Liver (tissue), 8 donors: ENCODE measurements at regions not wholly inside any gene's neighbourhood (a gene's known extent, or its start where the extent isn't known, plus 50 kb on each side); places are given as distances from the start of the nearest gene placed in this dataset.

Experiments used
- DNase-seq: peaks from one replicate; pipeline ENCODE4 v3.0.0-alpha.2; 2017; ENCODE audit warnings: low spot score
- H3K27ac ChIP-seq, 2 donors: one replicate each; pipeline ENCODE4 v1.7.0; 2013; ENCODE audit warnings: inconsistent platforms in 2 of 2, low read length in 2 of 2, control low read depth in 1 of 2, low read depth in 1 of 2, mild to moderate bottlenecking in 1 of 2
- H3K27me3 ChIP-seq, 4 donors: one replicate each; pipeline versions ENCODE4 v1.6.1 to v1.7.0; 2013; ENCODE audit warnings: low read length in 3 of 4, inconsistent platforms in 1 of 4, mild to moderate bottlenecking in 1 of 4, moderate library complexity in 1 of 4; ENCODE audit not compliant: control insufficient read depth in 4 of 4, insufficient read depth in 4 of 4
- H3K36me3 ChIP-seq, 4 donors: one replicate each; pipeline versions ENCODE4 v1.6.1 to v1.7.0; 2013; ENCODE audit warnings: low read length in 3 of 4, mild to moderate bottlenecking in 3 of 4, low read depth in 1 of 4, moderate library complexity in 1 of 4; ENCODE audit not compliant: control insufficient read depth in 4 of 4, insufficient read depth in 3 of 4
- H3K4me1 ChIP-seq, 4 donors: one replicate each; pipeline versions ENCODE4 v1.6.1 to v1.7.0; 2013; ENCODE audit warnings: low read length in 3 of 4, mild to moderate bottlenecking in 3 of 4, moderate library complexity in 1 of 4; ENCODE audit not compliant: control insufficient read depth in 4 of 4, insufficient read depth in 4 of 4
- H3K4me3 ChIP-seq, 3 donors: one replicate each; pipeline versions ENCODE4 v1.6.1 to v1.7.0; 2013; ENCODE audit warnings: low read length in 3 of 3, control low read depth in 1 of 3, low read depth in 1 of 3, mild to moderate bottlenecking in 1 of 3
- H3K9ac ChIP-seq, 2 donors: one replicate each; pipeline ENCODE4 v1.7.0; 2013; ENCODE audit warnings: low read length in 2 of 2, mild to moderate bottlenecking in 2 of 2, moderate library complexity in 2 of 2, control low read depth in 1 of 2, low read depth in 1 of 2
- H3K9me3 ChIP-seq, 4 donors: one replicate each; pipeline versions ENCODE4 v1.6.1 to v1.7.0; 2013; ENCODE audit warnings: low read length in 3 of 4; ENCODE audit not compliant: control insufficient read depth in 4 of 4
- ATF3 ChIP-seq: IDR thresholded peaks from 2 replicates; pipeline ENCODE4 v1.6.1; 2016; ENCODE audit warnings: antibody characterized with exemption
- CTCF ChIP-seq: fragments of 150-350 bp; IDR thresholded peaks from 2 replicates; pipeline ENCODE4 v1.5.1; 2017; ENCODE audit warnings: improper control_type of control experiment, low read depth, low read length; ENCODE audit not compliant: missing input control
- EGR1 ChIP-seq, 2 donors: IDR thresholded peaks; 2 replicates each; pipeline ENCODE4 v1.6.1; 2016 to 2018; ENCODE audit warnings: antibody characterized with exemption in 2 of 2, low read depth in 2 of 2
- FOXA1 ChIP-seq: IDR thresholded peaks from 2 replicates; pipeline ENCODE4 v1.6.1; 2016; ENCODE audit warnings: antibody characterized with exemption
- FOXA2 ChIP-seq: IDR thresholded peaks from 2 replicates; pipeline ENCODE4 v1.6.1; 2016; ENCODE audit warnings: antibody characterized with exemption
- GABPA ChIP-seq, 2 donors: IDR thresholded peaks in 1 of 2; conservative IDR thresholded peaks in 1 of 2; 2 replicates each; pipeline ENCODE4 v1.6.1; 2016; ENCODE audit warnings: antibody characterized with exemption in 2 of 2, mild to moderate bottlenecking in 1 of 2, moderate library complexity in 1 of 2
- HNF4A ChIP-seq, 2 donors: conservative IDR thresholded peaks; 2 replicates each; pipeline ENCODE4 v1.6.1; 2016; ENCODE audit warnings: antibody characterized with exemption in 2 of 2, mild to moderate bottlenecking in 2 of 2
- HNF4G ChIP-seq: IDR thresholded peaks from 2 replicates; pipeline ENCODE4 v1.6.1; 2016; ENCODE audit warnings: antibody characterized with exemption
- JUND ChIP-seq, 2 donors: IDR thresholded peaks; 2 replicates each; pipeline ENCODE4 v1.6.1; 2016; ENCODE audit warnings: antibody characterized with exemption in 2 of 2
- MAX ChIP-seq: IDR thresholded peaks from 2 replicates; pipeline ENCODE4 v1.6.1; 2016; ENCODE audit warnings: antibody characterized with exemption
- NR2F2 ChIP-seq: IDR thresholded peaks from 2 replicates; pipeline ENCODE4 v1.6.1; 2016; ENCODE audit warnings: antibody characterized with exemption
- REST ChIP-seq: IDR thresholded peaks from 2 replicates; pipeline ENCODE4 v1.6.1; 2016; ENCODE audit warnings: antibody characterized with exemption, mild to moderate bottlenecking
- SP1 ChIP-seq: IDR thresholded peaks from 2 replicates; pipeline ENCODE4 v1.6.1; 2018; ENCODE audit warnings: antibody characterized with exemption, mild to moderate bottlenecking
- TAF1 ChIP-seq: conservative IDR thresholded peaks from 2 replicates; pipeline ENCODE4 v1.6.1; 2016; ENCODE audit warnings: antibody characterized with exemption, mild to moderate bottlenecking
- YY1 ChIP-seq: IDR thresholded peaks from 2 replicates; pipeline ENCODE4 v1.6.1; 2016; ENCODE audit warnings: antibody characterized with exemption, mild to moderate bottlenecking
- ZBTB33 ChIP-seq: IDR thresholded peaks from 2 replicates; pipeline ENCODE4 v1.6.1; 2016; ENCODE audit warnings: antibody characterized with exemption
- WGBS: extraction: QIAGEN DNeasy Blood & Tissue Kit; methylation state at CpG from one replicate; pipeline ENCODE4 v1.1.7; 2013; 5-methylcytosine and 5-hydroxymethylcytosine counted together
- donor health status: healthy.
- donor health status: healthy.
- donor health status: healthy.
- donor health status: healthy.
- donor health status: healthy.

GRCh38 chr14:54147282-54147681, 190.7 kb upstream of the BMP4 start:
- H3K9ac ChIP-seq, result no peak overlapping the region
- no peaks in the 10 kb centered on the region for H3K36me3 ChIP-seq
- no peak for TF ChIP-seq JUND (IDR thresholded peaks at IDR 0.05)
- H3K9me3 ChIP-seq, result no peaks in the 10 kb centered on the region
- H3K4me3 ChIP-seq, result no peak overlapping the region
- no peak overlapping the region for H3K27ac ChIP-seq
- no peaks in the 10 kb centered on the region for H3K27me3 ChIP-seq
- WGBS, result 69% methylated on average over 2 of the region's 2 CpGs
- no peak for DNase-seq
- H3K4me1 ChIP-seq, result no peaks in the 10 kb centered on the region

GRCh38 chr14:54147758-54148157, 191.1 kb upstream of the BMP4 start:
- no peak overlapping the region for H3K9ac ChIP-seq
- 90% methylated on average over 3 of the region's 3 CpGs for WGBS
- no peak overlapping the region for H3K4me3 ChIP-seq
- no peak overlapping the region for H3K27ac ChIP-seq
- H3K9me3 ChIP-seq, result no peaks in the 10 kb centered on the region
- H3K4me1 ChIP-seq, result no peaks in the 10 kb centered on the region
- no peak for DNase-seq
- H3K27me3 ChIP-seq, result no peaks in the 10 kb centered on the region
- no peak for TF ChIP-seq SP1
- TF ChIP-seq FOXA1, result no peak
- TF ChIP-seq HNF4A (conservative IDR thresholded peaks at IDR 0.05), result no peak
- no peak for TF ChIP-seq CTCF
- no peak for TF ChIP-seq TAF1
- TF ChIP-seq MAX, result no peak
- no peak for TF ChIP-seq GABPA (IDR thresholded peaks at IDR 0.05 in 1 of 2, conservative IDR thresholded peaks at IDR 0.05 in 1 of 2)
- no peak for TF ChIP-seq NR2F2
- TF ChIP-seq YY1, result no peak
- TF ChIP-seq REST, result no peak
- no peak for TF ChIP-seq FOXA2
- no peak for TF ChIP-seq JUND (IDR thresholded peaks at IDR 0.05)
- no peak for TF ChIP-seq HNF4G
- no peak for TF ChIP-seq EGR1 (IDR thresholded peaks at IDR 0.05; ENCODE audit: low read depth in 2 of 2)
- no peak for TF ChIP-seq ZBTB33
- no peak for TF ChIP-seq ATF3
- no peaks in the 10 kb centered on the region for H3K36me3 ChIP-seq
